NCI-H1694 (cell line): ENCODE measurements at regions not wholly inside any gene's neighbourhood (a gene's known extent, or its start where the extent isn't known, plus 50 kb on each side); places are given as distances from the start of the nearest gene placed in this dataset.

Experiments used
- DNase-seq: peaks from one replicate; lab custom pipeline; 2025; lab: John Stamatoyannopoulos, UW

DNA sequence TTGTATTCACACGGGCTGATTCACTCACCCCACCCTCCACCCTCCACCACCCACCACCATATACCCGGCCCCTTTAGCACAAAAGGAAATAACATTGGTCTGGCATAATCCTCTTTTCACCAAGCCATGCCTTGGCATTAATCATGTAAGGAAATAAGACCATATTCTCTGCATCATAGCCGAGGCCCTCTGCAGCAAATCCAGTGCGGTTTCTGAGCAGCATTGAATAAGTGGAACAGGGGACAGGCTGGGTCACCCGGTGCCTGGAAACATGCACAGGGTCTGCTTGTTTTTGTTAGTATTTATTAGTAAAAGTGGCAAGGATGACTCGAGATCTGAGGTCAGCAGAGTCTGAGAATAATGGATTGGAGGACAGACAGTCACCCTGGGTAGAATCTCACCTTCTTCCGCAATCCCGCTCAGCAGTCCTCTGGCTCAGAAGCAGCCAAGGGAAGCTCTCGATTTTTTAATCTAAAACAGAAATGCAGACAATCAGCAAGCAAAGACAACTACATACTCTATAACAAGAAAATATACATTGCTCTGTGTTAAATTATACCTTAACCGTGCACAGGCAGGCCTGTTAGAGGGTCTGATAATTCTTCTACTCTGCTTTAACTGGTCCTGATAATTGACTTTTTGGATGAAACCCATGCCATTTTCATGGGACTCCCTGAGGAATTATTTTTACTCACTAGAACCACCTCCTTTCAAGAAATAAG, 52.4 kb upstream of the CDC42BPA start:
- DNase-seq: no peak

DNA sequence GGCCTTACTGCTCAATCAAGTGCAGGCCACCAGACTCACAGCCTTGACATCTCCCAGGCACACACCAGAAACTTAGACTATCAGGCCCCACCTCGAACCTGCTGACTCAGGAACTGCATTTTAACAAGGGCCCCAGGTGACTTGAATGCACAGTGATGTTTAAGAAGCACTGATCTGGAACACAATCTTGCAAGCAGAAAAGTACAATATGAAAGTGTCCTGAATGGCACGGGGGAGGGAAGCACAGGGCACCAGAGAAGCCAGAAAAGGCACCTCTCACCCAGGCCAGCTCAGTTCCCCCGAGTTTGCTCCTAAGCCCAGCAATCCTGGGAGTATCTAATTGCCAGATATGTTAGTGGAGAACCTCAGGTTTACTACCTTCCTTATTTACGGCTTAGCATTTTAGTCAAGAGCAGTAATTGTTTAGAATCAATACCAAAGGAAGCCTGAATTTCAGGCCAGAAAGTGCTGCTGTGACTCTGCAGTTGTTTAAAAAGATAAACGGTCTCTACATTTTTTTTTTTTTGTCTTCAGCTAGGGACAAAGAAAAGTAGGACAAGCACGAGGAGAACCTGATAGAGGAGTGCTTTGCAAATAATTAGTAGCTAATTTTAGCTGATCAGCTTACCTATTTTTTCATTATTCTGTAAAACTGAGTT, 50.9 kb upstream of the CDC42BPA start:
- no peak for DNase-seq
